ENCODE measurements at regions not wholly inside any gene's neighbourhood (a gene's known extent, or its start where the extent isn't known, plus 50 kb on each side); places are given as distances from the start of the nearest gene placed in this dataset.

DNA sequence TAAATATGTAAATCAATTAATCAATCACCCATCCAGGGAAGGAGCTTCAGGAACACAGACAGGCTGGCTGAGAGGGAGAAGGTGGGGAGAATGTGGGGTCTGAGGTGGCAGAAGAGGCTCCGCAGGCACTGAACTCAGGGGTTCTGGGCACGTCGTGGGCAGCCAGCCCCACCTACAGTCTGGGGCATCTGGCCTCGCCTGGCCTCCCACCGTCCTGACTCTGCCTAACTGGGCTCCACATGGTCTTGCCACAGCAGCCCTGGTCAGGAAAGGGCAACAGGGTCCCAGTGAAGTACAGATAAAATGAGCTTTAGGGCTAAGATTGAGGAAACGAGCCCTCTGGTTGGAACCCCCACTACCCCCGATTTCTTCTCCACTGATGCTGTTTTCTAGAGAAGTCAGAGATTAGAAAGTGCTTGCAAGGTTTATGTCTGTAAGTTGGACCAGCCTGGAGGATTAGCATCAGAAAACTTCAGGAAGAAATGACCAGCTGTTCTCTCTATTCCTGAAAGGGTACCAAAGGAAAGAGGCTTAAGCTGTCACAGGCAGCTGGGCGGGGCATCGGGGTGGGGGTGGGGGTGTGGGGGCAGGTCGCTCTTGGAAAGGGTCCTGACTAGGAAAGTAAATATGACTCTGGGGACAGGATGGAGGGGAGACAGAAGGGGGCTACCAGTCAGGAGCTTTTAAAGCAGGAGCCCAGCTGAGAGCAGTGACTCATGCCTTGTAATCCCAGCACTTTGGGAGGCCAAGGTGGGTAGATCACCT lies 261.7 kb downstream of the BUD13 start:
- 60% methylated on average over 5 of the region's 10 CpGs for WGBS (ENCODE audit: insufficient coverage)
- H3K4me1 ChIP-seq (ENCODE audit: control insufficient read depth, insufficient read depth, low read length), result no peaks in the 10 kb centered on the region
- H3K9me3 ChIP-seq (replicated peaks; ENCODE audit: control insufficient read depth, low read depth, low read length), result no peaks in the 10 kb centered on the region
- no peak for DNase-seq
- H3K27ac ChIP-seq (ENCODE audit: low read length), result no peak overlapping the region
- no peaks in the 10 kb centered on the region for H3K36me3 ChIP-seq (ENCODE audit: control insufficient read depth, insufficient read depth, low read length)
- peaks cover 14% of the 10 kb centered on the region for H3K27me3 ChIP-seq (ENCODE audit: control insufficient read depth, insufficient read depth, low read length)
- no peak overlapping the region for H3K4me3 ChIP-seq (ENCODE audit: low read length)

DNA sequence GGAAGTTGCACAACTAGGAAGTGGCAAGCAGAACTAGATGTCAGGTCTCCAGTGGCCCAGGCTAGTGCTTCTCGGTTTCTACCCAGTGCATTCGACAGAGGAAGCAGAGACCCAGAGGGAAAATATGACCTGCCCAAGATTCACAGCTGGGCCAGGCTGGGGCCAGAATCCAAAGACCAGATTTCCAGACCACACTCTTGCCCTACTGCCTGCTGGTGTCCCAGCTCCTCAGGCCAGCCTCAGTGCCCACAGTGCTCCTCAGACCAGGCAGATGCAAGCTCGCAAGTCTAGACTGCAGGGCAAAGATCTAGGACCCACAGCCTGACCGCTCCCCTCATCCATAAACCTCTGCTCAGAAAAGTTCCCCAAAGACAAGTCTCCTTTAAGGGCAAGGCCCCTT lies 262.6 kb downstream of the BUD13 start:
- Histone ChIP-seq H3K4me1 (ENCODE audit: control insufficient read depth, insufficient read depth, low read length) (no peaks in the 10 kb centered on the region), H3K9me3 (replicated peaks; ENCODE audit: control insufficient read depth, low read depth, low read length) (no peaks in the 10 kb centered on the region), H3K27me3 (ENCODE audit: control insufficient read depth, insufficient read depth, low read length) (peaks cover 20% of the 10 kb centered on the region), H3K27ac (ENCODE audit: low read length) (no peak overlapping the region), H3K36me3 (ENCODE audit: control insufficient read depth, insufficient read depth, low read length) (no peaks in the 10 kb centered on the region), H3K4me3 (ENCODE audit: low read length) (no peak overlapping the region)
- 60% methylated on average over 4 of the region's 4 CpGs for WGBS (ENCODE audit: insufficient coverage)
- DNase-seq, result no peak

DNA sequence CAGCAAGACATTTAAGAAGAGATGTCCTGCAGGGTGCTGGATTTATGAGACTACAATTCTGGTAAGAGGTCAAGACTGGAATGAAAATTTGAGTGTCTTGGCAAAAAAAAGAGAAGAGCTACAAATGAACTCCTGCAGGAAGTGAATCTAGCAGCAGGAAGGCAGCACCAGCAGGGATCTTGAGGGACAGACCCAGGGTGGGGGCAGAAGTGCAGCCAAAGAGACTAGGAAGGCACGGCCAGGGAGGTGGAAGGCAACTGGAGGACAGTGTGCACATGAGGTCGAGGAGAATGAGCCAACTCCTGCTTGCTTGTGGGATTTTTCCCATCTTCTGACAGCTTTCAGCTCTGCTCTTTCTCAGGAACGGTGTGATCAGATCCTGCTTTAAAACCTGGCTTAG lies 263.2 kb downstream of the BUD13 start:
- peaks cover 26% of the 10 kb centered on the region for H3K27me3 ChIP-seq (ENCODE audit: control insufficient read depth, insufficient read depth, low read length)
- no peak overlapping the region for H3K27ac ChIP-seq (ENCODE audit: low read length)
- no peak overlapping the region for H3K4me3 ChIP-seq (ENCODE audit: low read length)
- no peaks in the 10 kb centered on the region for H3K36me3 ChIP-seq (ENCODE audit: control insufficient read depth, insufficient read depth, low read length)
- H3K4me1 ChIP-seq (ENCODE audit: control insufficient read depth, insufficient read depth, low read length), result no peaks in the 10 kb centered on the region
- no peaks in the 10 kb centered on the region for H3K9me3 ChIP-seq (replicated peaks; ENCODE audit: control insufficient read depth, low read depth, low read length)
- no peak for DNase-seq
- 37% methylated on average over 3 of the region's 3 CpGs for WGBS (ENCODE audit: insufficient coverage)

- WGBS (ENCODE audit: insufficient coverage), result 68% methylated on average over 7 of the region's 8 CpGs
- Histone ChIP-seq H3K36me3 (ENCODE audit: control insufficient read depth, insufficient read depth, low read length) (no peaks in the 10 kb centered on the region), H3K27me3 (ENCODE audit: control insufficient read depth, insufficient read depth, low read length) (peaks cover 37% of the 10 kb centered on the region), H3K4me3 (ENCODE audit: low read length) (no peak overlapping the region), H3K4me1 (ENCODE audit: control insufficient read depth, insufficient read depth, low read length) (no peaks in the 10 kb centered on the region), H3K27ac (ENCODE audit: low read length) (no peak overlapping the region), H3K9me3 (replicated peaks; ENCODE audit: control insufficient read depth, low read depth, low read length) (no peaks in the 10 kb centered on the region)
- no peak for DNase-seq
Measured at GRCh38 chr11:116507849-116508695, 264.7 kb downstream of the BUD13 start.

DNA sequence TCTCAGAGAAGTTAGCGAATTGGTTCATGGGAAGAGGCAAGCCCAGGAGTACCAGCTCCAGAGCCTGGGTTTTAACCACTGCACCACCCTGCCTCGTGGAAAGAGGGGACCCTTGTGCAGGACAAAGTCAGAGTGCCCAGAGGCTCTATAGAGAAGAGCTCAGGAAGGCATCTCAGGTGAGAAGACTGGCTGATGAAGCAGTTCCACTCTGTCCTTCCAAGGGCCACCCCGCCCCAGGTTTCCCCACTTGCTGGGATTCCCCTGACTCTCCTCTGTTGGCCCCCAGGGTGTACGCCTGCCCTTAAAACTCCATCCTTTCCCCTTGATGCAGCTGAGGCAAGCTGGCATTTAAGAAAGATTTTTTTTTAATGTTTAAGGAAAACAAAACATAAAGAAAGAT lies 265.8 kb downstream of the BUD13 start:
- no peak overlapping the region for H3K27ac ChIP-seq (ENCODE audit: low read length)
- no peaks in the 10 kb centered on the region for H3K9me3 ChIP-seq (replicated peaks; ENCODE audit: control insufficient read depth, low read depth, low read length)
- H3K36me3 ChIP-seq (ENCODE audit: control insufficient read depth, insufficient read depth, low read length), result no peaks in the 10 kb centered on the region
- no peak for DNase-seq
- no peaks in the 10 kb centered on the region for H3K4me1 ChIP-seq (ENCODE audit: control insufficient read depth, insufficient read depth, low read length)
- H3K4me3 ChIP-seq (ENCODE audit: low read length), result no peak overlapping the region
- 80% methylated on average over 1 of the region's 4 CpGs for WGBS (ENCODE audit: insufficient coverage)
- H3K27me3 ChIP-seq (ENCODE audit: control insufficient read depth, insufficient read depth, low read length), result peaks cover 45% of the 10 kb centered on the region

DNA sequence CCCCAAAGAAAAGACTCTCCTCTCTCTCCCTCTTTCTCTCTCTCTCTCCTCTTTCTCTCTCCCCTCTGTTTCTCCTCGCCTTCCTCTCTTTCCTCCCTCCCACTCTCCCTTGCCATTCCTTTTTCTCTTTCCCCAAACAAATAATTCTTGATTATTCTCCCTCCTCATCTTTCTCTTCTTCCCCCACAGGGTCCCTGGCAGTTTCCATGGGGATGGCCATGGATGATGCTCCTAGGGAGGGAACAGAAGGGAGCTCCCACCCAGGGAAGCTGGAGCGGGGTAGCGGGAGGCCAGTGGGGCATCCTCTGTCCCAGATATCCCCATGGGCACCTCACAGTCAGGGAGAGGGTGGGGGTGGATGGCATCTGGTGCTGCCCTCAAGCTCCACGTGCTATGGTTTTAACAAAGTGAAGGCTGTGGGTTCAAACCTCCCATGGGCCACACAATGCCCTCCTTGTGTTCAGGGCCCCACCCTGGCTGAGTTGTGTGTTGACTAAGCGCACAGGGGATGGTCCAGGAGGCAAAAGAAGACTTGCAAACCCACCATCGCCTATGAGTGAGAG lies 266.4 kb downstream of the BUD13 start:
- H3K27ac ChIP-seq (ENCODE audit: low read length), result no peak overlapping the region
- H3K27me3 ChIP-seq (ENCODE audit: control insufficient read depth, insufficient read depth, low read length), result peaks cover 49% of the 10 kb centered on the region
- no peaks in the 10 kb centered on the region for H3K9me3 ChIP-seq (replicated peaks; ENCODE audit: control insufficient read depth, low read depth, low read length)
- H3K36me3 ChIP-seq (ENCODE audit: control insufficient read depth, insufficient read depth, low read length), result no peaks in the 10 kb centered on the region
- DNase-seq, result no peak
- H3K4me1 ChIP-seq (ENCODE audit: control insufficient read depth, insufficient read depth, low read length), result no peaks in the 10 kb centered on the region
- 70% methylated on average over 5 of the region's 6 CpGs for WGBS (ENCODE audit: insufficient coverage)
- no peak overlapping the region for H3K4me3 ChIP-seq (ENCODE audit: low read length)

DNA sequence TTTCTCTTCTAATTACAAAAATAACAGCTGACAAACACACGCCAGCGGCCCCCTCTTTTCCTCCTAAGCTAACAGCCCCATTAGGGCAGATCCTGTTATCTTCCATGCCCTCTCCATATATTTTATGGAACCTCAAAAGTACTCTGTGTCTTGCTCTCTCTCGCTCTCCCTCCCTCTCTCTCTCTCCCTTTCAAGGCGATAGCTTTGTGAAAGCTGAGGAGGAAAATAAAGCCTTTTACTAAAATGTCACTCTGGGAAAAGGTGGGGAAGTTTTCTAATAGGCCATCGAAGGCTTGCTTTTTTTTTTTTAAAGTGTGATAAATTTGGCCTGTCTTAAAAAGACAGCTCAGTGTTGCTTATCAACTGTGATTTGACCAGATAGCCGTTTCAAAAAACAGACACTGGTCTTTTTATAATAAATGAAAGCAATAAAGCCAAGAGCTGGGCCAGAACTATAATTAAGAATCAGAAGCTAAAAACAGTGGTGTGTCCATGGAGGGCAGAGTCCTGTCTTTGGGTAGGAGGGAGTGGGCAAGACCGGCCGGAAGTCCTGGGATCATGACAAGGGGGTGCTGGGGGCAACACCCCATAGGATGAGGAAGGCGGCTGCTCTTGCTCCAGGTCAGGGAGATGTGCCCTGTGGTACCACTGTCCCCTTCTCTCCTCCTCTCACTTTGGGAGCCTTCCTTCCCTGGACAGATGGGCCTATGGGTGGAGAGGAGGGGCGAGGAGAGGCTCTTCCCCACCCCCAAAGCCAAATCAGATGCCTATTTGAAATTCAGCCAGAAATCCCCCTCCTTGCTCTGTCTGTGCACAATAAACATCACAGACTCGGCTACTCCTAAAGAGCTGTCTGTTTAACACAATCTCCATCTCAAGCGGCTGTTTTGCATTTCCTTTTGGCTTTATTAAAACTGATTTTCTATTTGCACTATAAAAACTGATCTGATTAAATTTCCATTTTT lies 267.2 kb downstream of the BUD13 start:
- Histone ChIP-seq H3K27me3 (ENCODE audit: control insufficient read depth, insufficient read depth, low read length) (peaks cover 56% of the 10 kb centered on the region), H3K27ac (ENCODE audit: low read length) (no peak overlapping the region), H3K4me1 (ENCODE audit: control insufficient read depth, insufficient read depth, low read length) (peaks cover 3% of the 10 kb centered on the region), H3K9me3 (replicated peaks; ENCODE audit: control insufficient read depth, low read depth, low read length) (no peaks in the 10 kb centered on the region), H3K4me3 (ENCODE audit: low read length) (no peak overlapping the region), H3K36me3 (ENCODE audit: control insufficient read depth, insufficient read depth, low read length) (no peaks in the 10 kb centered on the region)
- DNase-seq, result no peak
- 38% methylated on average over 4 of the region's 12 CpGs for WGBS (ENCODE audit: insufficient coverage)

GRCh38 chr11:116504541-116505297 lies 268.1 kb downstream of the BUD13 start:
- H3K4me3 ChIP-seq (ENCODE audit: low read length), result no peak overlapping the region
- no peaks in the 10 kb centered on the region for H3K36me3 ChIP-seq (ENCODE audit: control insufficient read depth, insufficient read depth, low read length)
- H3K9me3 ChIP-seq (replicated peaks; ENCODE audit: control insufficient read depth, low read depth, low read length), result no peaks in the 10 kb centered on the region
- DNase-seq, result no peak
- peaks cover 8% of the 10 kb centered on the region for H3K4me1 ChIP-seq (ENCODE audit: control insufficient read depth, insufficient read depth, low read length)
- peaks cover 62% of the 10 kb centered on the region for H3K27me3 ChIP-seq (ENCODE audit: control insufficient read depth, insufficient read depth, low read length)
- 53% methylated on average over 9 of the region's 15 CpGs for WGBS (ENCODE audit: insufficient coverage)
- H3K27ac ChIP-seq (ENCODE audit: low read length), result no peak overlapping the region

All from muscle of leg (tissue), 3 donors.